Prostate gland (tissue), 2 donors: ENCODE measurements at regions not wholly inside any gene's neighbourhood (a gene's known extent, or its start where the extent isn't known, plus 50 kb on each side); places are given as distances from the start of the nearest gene placed in this dataset.

Experiments used
- DNase-seq: peaks from one replicate; pipeline ENCODE4 v3.0.0-alpha.2; 2019; ENCODE audit warnings: low spot score
- H3K27ac ChIP-seq, 2 donors: fragments of 200-600 bp; sonication (generic); 2 replicates each; pipeline ENCODE4 v1.5.1; 2017 to 2019
- H3K27me3 ChIP-seq: fragments of 200-600 bp; sonication (generic); replicated peaks from 2 replicates; pipeline ENCODE4 v1.5.1; 2019; ENCODE audit not compliant: insufficient read depth
- H3K36me3 ChIP-seq, 2 donors: fragments of 200-600 bp; sonication (generic); 1 replicate in 1 of 2; 2 replicates in 1 of 2; pipeline versions ENCODE4 v1.5.1 to v1.8.1; 2017 to 2019
- H3K4me1 ChIP-seq: fragments of 200-600 bp; sonication (generic); replicated peaks from 2 replicates; pipeline ENCODE4 v1.5.1; 2019
- H3K4me3 ChIP-seq, 2 donors: fragments of 200-600 bp; sonication (generic); 2 replicates each; pipeline ENCODE4 v1.5.1; 2017 to 2019
- H3K9me3 ChIP-seq: fragments of 200-600 bp; sonication (generic); 2 replicates; pipeline ENCODE4 v1.5.1; 2017
- CTCF ChIP-seq, 4 experiments: fragments of 200-600 bp in 2 of 4; fragments of 450-650 bp in 2 of 4; sonication (generic) in 2 of 4; IDR thresholded peaks; 1 replicate in 3 of 4; 2 replicates in 1 of 4; pipeline ENCODE4 v1.5.1; 2016 to 2019; ENCODE audit warnings: antibody characterized with exemption in 4 of 4, mild to moderate bottlenecking in 2 of 4, moderate library complexity in 2 of 4
- POLR2A ChIP-seq: fragments of 450-650 bp; IDR thresholded peaks from one replicate; pipeline ENCODE4 v1.6.1; 2016; ENCODE audit warnings: antibody characterized with exemption, mild to moderate bottlenecking
- POLR2AphosphoS5 ChIP-seq: sonication (generic); formaldehyde crosslinking; IDR thresholded peaks from one replicate; pipeline ENCODE4 v1.6.1; 2017; ENCODE audit warnings: antibody characterized with exemption
- WGBS: methylation state at CpG from one replicate; pipeline ENCODE4 v1.1.5; 2018; 5-methylcytosine and 5-hydroxymethylcytosine counted together
- intact Hi-C: fragments of 100-400 bp; cut with DNase I; formaldehyde crosslinking; loops from one replicate; pipeline ENCODE4 v1.14.2; 2022

GRCh38 chr10:3435671-3436070 lies 263.1 kb upstream of the PITRM1 start:
- TF ChIP-seq POLR2AphosphoS5 (no peak), CTCF (IDR thresholded peaks at IDR 0.05) (no peak), POLR2A (no peak)
- WGBS = 66% methylated on average over 4 of the region's 4 CpGs
- DNase-seq = no peak
- H3K36me3 ChIP-seq = no peaks in the 10 kb centered on the region
- no peaks in the 10 kb centered on the region for H3K9me3 ChIP-seq
- no peaks in the 10 kb centered on the region for H3K27me3 ChIP-seq
- no peak overlapping the region for H3K4me3 ChIP-seq
- H3K4me1 ChIP-seq = no peaks in the 10 kb centered on the region
- intact Hi-C loops = no loop called here
- no peak overlapping the region for H3K27ac ChIP-seq

GRCh38 chr10:3433988-3434387 lies 261.4 kb upstream of the PITRM1 start:
- DNase-seq = no peak
- no peak overlapping the region for H3K4me3 ChIP-seq
- no peaks in the 10 kb centered on the region for H3K36me3 ChIP-seq
- H3K9me3 ChIP-seq = no peaks in the 10 kb centered on the region
- intact Hi-C loops = no loop called here
- H3K27ac ChIP-seq = no peak overlapping the region
- H3K27me3 ChIP-seq = no peaks in the 10 kb centered on the region
- TF ChIP-seq POLR2AphosphoS5 = no peak
- no peak for TF ChIP-seq POLR2A
- TF ChIP-seq CTCF (IDR thresholded peaks at IDR 0.05) = no peak
- 70% methylated on average over 6 of the region's 6 CpGs for WGBS
- no peaks in the 10 kb centered on the region for H3K4me1 ChIP-seq

GRCh38 chr10:3433131-3433530 lies 260.5 kb upstream of the PITRM1 start:
- no peak for TF ChIP-seq POLR2AphosphoS5
- TF ChIP-seq POLR2A = no peak
- TF ChIP-seq CTCF (IDR thresholded peaks at IDR 0.05) = no peak
- 89% methylated on average over 6 of the region's 6 CpGs for WGBS
- H3K27me3 ChIP-seq = no peaks in the 10 kb centered on the region
- no peaks in the 10 kb centered on the region for H3K4me1 ChIP-seq
- intact Hi-C loops = no loop called here
- H3K36me3 ChIP-seq = no peaks in the 10 kb centered on the region
- no peak overlapping the region for H3K27ac ChIP-seq
- no peak for DNase-seq
- H3K9me3 ChIP-seq = no peaks in the 10 kb centered on the region
- no peak overlapping the region for H3K4me3 ChIP-seq

- H3K4me1 ChIP-seq = no peaks in the 10 kb centered on the region
- no peak for TF ChIP-seq POLR2AphosphoS5
- TF ChIP-seq POLR2A = no peak
- no peak for TF ChIP-seq CTCF (IDR thresholded peaks at IDR 0.05)
- DNase-seq = no peak
- H3K4me3 ChIP-seq = no peak overlapping the region
- H3K9me3 ChIP-seq = no peaks in the 10 kb centered on the region
- H3K27me3 ChIP-seq = no peaks in the 10 kb centered on the region
- no peaks in the 10 kb centered on the region for H3K36me3 ChIP-seq
- H3K27ac ChIP-seq = no peak overlapping the region
- WGBS = 86% methylated on average over 4 of the region's 4 CpGs
- intact Hi-C loops = no loop called here
These were observed 259.7 kb upstream of the PITRM1 start for GRCh38 chr10:3432081-3432825.

- intact Hi-C loops = no loop called here
- no peak for DNase-seq
These were observed 257.9 kb upstream of the PITRM1 start for GRCh38 chr10:3430501-3430900.

More at GRCh38 chr10:3430501-3430900, 257.9 kb upstream of the PITRM1 start:
- WGBS = 85% methylated on average over 1 of the region's 1 CpG
- no peak overlapping the region for H3K27ac ChIP-seq
- H3K4me3 ChIP-seq = no peak overlapping the region
- H3K4me1 ChIP-seq = no peaks in the 10 kb centered on the region
- H3K36me3 ChIP-seq = no peaks in the 10 kb centered on the region
- no peaks in the 10 kb centered on the region for H3K9me3 ChIP-seq
- no peaks in the 10 kb centered on the region for H3K27me3 ChIP-seq
- TF ChIP-seq POLR2AphosphoS5 (no peak), CTCF (IDR thresholded peaks at IDR 0.05) (no peak), POLR2A (no peak)
